ENCODE measurements at regions not wholly inside any gene's neighbourhood (a gene's known extent, or its start where the extent isn't known, plus 50 kb on each side); places are given as distances from the start of the nearest gene placed in this dataset.

DNA sequence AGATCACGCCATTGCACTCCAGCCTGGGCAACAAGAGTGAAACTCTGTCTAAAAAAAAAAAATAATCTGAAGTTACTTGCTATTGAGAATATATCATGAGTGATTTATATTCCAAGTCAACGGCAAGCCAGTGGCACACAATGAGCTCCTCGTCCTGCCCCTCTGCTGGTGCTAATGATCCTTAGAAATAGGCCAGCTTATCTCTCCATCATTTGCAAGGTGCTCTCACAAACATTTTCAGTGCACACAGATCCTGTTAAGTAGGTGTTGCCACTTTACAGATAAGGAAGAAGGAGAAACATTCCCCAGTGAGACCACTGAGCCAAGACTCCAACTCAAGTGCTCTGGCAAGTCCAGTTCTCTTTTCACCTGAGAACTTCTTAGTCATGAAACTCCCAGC lies 91.3 kb upstream of the GPR45 start:
- no peaks in the 10 kb centered on the region for H3K36me3 Mint-ChIP-seq (ENCODE audit: low read depth)
- H3K9me3 Mint-ChIP-seq, result no peaks in the 10 kb centered on the region
- peaks cover 11% of the 10 kb centered on the region for H3K27me3 Mint-ChIP-seq (ENCODE audit: low read depth)
- H3K4me1 Mint-ChIP-seq (ENCODE audit: low read depth), result no peaks in the 10 kb centered on the region
- no peak for DNase-seq (ENCODE audit: low spot score)
- no peak overlapping the region for H3K4me3 Mint-ChIP-seq
- H3K27ac Mint-ChIP-seq, result no peak overlapping the region

DNA sequence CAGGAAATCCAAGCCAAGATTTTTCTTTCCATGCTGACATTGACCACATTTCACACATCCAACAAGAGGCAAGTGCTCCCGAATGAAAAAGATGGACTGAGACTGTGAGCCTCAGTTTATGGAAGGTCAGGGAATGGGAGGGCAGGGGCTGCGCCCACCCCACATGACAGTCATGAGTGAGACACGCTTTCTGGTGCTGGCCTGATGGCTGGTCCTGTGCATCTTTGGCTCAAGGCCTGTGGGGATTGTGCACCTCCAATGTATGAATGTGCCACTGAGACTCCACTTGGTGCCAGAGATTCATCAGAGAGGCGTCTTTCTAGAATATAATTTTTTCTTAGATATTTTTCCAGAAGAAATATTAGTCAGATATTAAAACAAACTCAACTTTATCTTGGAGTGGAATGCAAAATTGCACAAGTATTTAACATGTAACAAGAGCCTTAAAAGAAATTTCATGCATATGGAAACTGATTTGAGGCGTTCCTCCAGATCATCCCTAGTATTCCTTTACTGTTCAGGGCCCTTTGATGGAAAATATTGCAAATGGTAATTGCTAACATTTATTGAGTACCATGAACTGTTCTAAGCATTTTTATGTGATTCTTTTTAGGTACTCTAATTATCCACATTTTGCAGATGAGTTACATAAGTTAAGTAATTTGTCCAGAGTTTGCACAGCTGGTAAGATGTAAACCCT lies 87.3 kb upstream of the GPR45 start:
- Mint-ChIP-seq H3K9me3 (peaks cover 11% of the 10 kb centered on the region), H3K27me3 (ENCODE audit: low read depth) (peaks cover 24% of the 10 kb centered on the region), H3K27ac (no peak overlapping the region), H3K4me3 (no peak overlapping the region), H3K4me1 (ENCODE audit: low read depth) (no peaks in the 10 kb centered on the region), H3K36me3 (ENCODE audit: low read depth) (no peaks in the 10 kb centered on the region)
- no peak for DNase-seq (ENCODE audit: low spot score)

DNA sequence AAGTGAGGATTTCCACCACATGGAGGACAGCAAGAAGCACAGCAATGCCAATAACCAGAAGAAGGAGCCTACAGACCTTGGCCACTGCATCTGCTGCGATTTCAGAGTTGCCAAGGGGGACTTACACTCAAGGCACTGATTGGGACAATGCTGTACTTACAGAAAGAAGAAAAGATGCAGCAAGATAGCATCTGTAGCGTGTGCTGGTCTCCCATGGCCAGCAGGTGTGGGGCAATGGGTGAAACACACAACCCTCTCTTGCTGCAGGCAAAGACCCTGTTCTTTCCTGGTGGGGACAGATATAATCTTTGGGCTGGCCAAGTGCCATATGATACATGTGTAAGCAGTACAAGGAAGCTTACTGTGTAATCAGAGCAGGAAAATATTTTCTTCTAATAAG lies 85.4 kb upstream of the GPR45 start:
- H3K4me1 Mint-ChIP-seq (ENCODE audit: low read depth), result no peaks in the 10 kb centered on the region
- H3K36me3 Mint-ChIP-seq (ENCODE audit: low read depth), result no peaks in the 10 kb centered on the region
- peaks cover 30% of the 10 kb centered on the region for H3K27me3 Mint-ChIP-seq (ENCODE audit: low read depth)
- H3K27ac Mint-ChIP-seq, result no peak overlapping the region
- H3K9me3 Mint-ChIP-seq, result peaks cover 11% of the 10 kb centered on the region
- H3K4me3 Mint-ChIP-seq, result no peak overlapping the region
- no peak for DNase-seq (ENCODE audit: low spot score)

DNA sequence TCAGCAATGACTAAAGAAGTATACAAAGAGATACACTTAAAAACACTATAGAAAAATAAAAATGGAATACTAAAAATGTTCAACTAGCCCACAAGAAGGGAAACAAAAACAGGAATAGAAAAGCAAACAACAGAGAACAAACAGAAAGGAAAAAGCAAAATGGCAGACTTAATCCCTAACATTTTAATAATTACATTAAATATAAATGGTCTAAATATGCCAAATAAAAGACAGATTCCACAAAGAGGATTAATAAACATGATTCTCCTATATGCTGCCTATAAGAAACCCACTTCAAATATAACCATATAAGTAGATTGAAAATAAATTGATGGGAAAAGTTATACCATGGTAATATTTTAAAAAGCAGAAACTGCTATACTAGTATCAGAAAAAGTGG lies 83.5 kb upstream of the GPR45 start:
- DNase-seq (ENCODE audit: low spot score), result no peak
- no peak overlapping the region for H3K4me3 Mint-ChIP-seq
- H3K27me3 Mint-ChIP-seq (ENCODE audit: low read depth), result peaks cover 32% of the 10 kb centered on the region
- peaks cover 11% of the 10 kb centered on the region for H3K9me3 Mint-ChIP-seq
- H3K4me1 Mint-ChIP-seq (ENCODE audit: low read depth), result no peaks in the 10 kb centered on the region
- no peaks in the 10 kb centered on the region for H3K36me3 Mint-ChIP-seq (ENCODE audit: low read depth)
- H3K27ac Mint-ChIP-seq, result no peak overlapping the region

DNA sequence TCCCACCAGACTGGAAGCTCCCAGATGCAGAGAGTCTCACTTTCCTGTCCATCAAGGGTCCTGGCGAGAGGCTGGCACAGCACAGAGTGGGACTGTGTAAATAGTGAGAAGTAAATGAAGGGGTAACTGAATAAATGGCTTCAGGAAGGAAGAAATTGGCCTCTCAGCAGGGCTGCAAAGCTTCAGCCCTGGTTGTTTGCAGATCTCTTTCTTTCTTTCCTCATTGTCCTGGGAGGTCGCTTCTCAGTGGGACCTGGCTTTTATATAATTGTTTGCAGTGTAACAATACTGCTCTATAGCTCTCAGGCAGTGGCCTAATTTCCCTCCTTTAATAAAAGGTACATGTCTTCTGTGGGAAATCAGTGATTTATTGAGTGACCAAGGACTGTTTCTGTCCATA lies 74.9 kb upstream of the GPR45 start:
- Mint-ChIP-seq H3K4me3 (no peak overlapping the region), H3K9me3 (no peaks in the 10 kb centered on the region), H3K4me1 (ENCODE audit: low read depth) (no peaks in the 10 kb centered on the region), H3K27me3 (ENCODE audit: low read depth) (peaks cover 2% of the 10 kb centered on the region), H3K36me3 (ENCODE audit: low read depth) (no peaks in the 10 kb centered on the region), H3K27ac (no peak overlapping the region)
- no peak for DNase-seq (ENCODE audit: low spot score)

DNA sequence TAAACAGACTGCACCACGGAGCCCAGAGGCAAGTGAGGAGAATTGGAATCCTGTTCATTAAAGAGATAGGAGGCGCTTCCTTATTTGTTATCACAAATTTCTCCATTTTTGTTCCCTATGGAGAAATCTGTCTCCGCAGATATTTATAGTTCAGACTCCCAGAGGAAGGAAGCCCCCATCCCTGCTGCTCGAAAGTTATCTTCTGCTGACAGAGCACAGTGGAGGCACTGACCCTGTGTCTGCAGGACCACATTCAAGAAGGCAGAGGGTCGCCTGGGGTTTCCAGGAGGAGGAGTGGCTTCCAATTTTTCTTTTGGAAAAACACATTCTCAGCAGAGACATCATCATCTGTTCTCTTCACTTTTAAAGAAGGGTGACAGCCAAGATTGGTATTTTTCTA lies 73.0 kb upstream of the GPR45 start:
- peaks cover 4% of the 10 kb centered on the region for H3K27me3 Mint-ChIP-seq (ENCODE audit: low read depth)
- no peak for DNase-seq (ENCODE audit: low spot score)
- H3K36me3 Mint-ChIP-seq (ENCODE audit: low read depth), result no peaks in the 10 kb centered on the region
- H3K4me1 Mint-ChIP-seq (ENCODE audit: low read depth), result no peaks in the 10 kb centered on the region
- no peaks in the 10 kb centered on the region for H3K9me3 Mint-ChIP-seq
- H3K27ac Mint-ChIP-seq, result no peak overlapping the region
- H3K4me3 Mint-ChIP-seq, result no peak overlapping the region

DNA sequence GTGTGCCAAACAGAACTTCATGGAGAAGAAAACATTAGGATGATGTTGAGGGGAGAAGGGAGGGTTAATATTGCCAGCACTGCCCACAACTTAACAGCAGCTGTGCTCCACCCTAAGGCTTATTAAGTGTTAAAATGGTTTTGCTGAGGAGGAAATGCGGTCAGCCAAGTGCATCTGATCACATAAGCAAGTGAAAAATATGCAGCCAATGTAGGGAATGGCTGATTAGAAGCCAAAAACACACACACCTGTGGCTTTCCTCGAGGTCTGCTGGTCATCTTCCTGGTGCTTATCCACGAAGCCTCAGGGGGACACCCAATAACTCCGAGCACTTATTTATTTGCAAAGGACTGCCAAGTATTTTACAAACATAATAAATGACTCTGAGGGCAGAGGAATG lies 66.3 kb upstream of the GPR45 start:
- no peak for DNase-seq (ENCODE audit: low spot score)
- no peak overlapping the region for H3K4me3 Mint-ChIP-seq
- no peak overlapping the region for H3K27ac Mint-ChIP-seq
- H3K4me1 Mint-ChIP-seq (ENCODE audit: low read depth), result no peaks in the 10 kb centered on the region
- no peaks in the 10 kb centered on the region for H3K36me3 Mint-ChIP-seq (ENCODE audit: low read depth)
- H3K27me3 Mint-ChIP-seq (ENCODE audit: low read depth), result peaks cover 12% of the 10 kb centered on the region
- H3K9me3 Mint-ChIP-seq, result no peaks in the 10 kb centered on the region

DNA sequence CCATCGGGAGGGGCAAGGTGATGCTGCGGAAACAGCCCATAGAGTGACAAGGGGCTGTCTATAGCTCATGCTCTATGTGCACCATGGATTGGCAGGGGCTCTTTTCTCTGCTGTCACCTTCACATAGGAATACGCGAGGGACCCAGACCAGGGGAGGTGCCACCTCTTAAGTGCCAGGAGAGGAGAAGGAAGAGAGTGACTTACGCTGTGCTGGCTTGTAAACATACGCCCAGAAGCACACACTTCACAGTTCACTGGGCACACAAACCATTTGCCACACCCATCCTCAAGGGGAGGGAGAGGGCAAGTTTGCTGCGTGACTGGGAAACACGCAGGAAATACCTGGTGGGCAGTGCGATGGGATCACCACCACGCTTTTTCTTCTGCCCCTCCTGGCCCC lies 65.1 kb upstream of the GPR45 start:
- Mint-ChIP-seq H3K4me3 (no peak overlapping the region), H3K27me3 (ENCODE audit: low read depth) (peaks cover 10% of the 10 kb centered on the region), H3K36me3 (ENCODE audit: low read depth) (no peaks in the 10 kb centered on the region), H3K9me3 (no peaks in the 10 kb centered on the region), H3K4me1 (ENCODE audit: low read depth) (no peaks in the 10 kb centered on the region), H3K27ac (no peak overlapping the region)
- no peak for DNase-seq (ENCODE audit: low spot score)

DNA sequence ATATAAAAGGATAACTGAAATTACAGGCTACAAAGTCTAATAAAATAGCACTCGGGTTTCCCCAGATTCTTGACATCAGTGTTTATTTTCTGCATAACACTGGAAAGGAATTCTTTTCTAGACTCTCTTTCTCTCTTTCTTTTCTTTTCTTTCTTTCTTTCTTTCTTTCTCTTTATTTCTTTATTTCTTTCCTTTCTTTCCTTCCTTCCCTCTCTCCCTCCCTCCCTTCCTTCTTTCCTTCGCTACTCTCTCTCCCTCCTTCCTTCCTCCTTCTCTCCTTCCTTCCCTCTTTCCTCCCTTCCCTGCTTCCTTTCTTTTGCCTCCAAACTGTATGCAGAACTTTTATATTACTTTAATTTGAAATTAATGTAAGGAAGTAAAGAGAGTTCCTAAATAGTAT lies 64.5 kb upstream of the GPR45 start:
- H3K4me1 Mint-ChIP-seq (ENCODE audit: low read depth), result no peaks in the 10 kb centered on the region
- H3K27me3 Mint-ChIP-seq (ENCODE audit: low read depth), result peaks cover 10% of the 10 kb centered on the region
- no peak for DNase-seq (ENCODE audit: low spot score)
- H3K4me3 Mint-ChIP-seq, result no peak overlapping the region
- H3K9me3 Mint-ChIP-seq, result no peaks in the 10 kb centered on the region
- H3K36me3 Mint-ChIP-seq (ENCODE audit: low read depth), result no peaks in the 10 kb centered on the region
- no peak overlapping the region for H3K27ac Mint-ChIP-seq

DNA sequence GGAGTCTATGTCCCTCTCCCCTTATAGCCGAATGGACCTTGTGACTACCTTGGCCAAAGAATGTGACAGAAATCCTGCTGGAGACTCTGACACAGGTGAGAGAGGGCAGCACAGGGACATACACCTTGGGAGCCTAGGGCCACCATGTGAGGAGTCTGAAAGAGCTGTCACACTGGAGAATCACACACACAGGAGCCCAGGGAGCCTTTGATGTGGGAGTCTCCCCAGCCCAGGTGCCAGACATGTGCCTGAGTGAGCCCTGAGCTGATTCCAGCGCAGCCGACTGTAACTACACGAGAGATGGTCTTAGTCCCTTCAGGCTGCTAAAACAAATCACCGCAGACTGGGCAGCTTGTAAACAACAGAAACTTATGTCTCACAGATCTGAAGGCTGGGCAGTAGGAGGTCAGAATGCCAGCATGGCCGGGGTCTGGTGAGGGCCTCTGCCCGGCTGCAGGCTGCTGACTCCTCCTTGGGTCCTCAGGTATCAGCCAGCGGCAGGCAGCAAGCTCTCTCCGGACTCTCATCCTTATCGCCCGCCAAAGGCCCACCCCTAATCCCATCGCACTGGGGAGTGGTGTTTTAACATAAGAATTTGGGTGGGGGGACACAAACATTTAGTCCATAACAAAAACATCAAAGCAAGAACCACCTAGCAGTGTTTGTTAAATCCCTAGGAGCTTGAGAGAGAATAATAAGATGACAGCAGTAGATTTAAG lies 63.8 kb upstream of the GPR45 start:
- Mint-ChIP-seq H3K36me3 (ENCODE audit: low read depth) (no peaks in the 10 kb centered on the region), H3K4me3 (no peak overlapping the region), H3K27me3 (ENCODE audit: low read depth) (peaks cover 10% of the 10 kb centered on the region), H3K27ac (no peak overlapping the region), H3K9me3 (no peaks in the 10 kb centered on the region), H3K4me1 (ENCODE audit: low read depth) (no peaks in the 10 kb centered on the region)
- DNase-seq (ENCODE audit: low spot score), result no peak

DNA sequence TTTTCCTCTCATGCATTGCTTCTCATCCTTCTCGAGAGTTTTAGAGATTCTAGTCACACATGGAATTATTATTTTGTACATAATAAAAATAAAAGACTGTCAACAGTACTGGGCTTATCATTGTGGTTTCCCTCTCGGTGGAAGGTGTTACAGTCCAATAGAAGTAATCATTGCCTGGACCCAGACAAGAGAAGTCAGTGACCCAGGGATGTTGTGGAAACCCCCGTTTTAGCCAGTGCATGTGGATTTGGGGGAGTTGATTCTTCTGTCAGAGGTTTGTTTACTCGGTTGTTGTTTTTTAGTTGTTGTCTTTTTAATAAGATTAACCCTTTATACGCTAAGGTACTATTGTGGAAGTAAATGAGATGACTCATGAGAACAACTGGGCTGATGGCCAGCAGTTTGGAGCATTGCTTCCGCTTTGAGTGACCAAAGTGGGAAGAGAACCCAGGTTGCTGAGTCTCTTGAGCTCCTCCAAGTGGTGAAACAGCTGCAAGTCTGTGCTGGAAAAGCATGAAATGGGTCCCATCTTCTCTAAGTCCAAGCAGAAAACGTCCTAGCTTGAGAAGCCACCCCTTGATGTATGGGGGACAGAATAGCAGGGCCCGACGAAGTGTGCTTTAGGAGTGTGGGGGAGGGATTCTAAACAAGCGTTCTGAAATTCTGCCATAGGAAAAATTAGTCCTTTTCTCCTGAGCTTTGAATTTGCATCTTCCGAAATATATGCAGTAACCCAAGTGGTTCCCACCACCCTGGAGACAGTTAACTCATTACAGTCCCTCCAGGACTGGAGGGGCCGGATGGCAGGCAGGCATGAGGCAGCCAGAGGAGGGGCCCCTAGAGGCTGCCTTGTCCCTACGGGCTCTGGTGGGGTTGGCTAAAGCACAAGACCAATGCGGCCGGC lies 61.8 kb upstream of the GPR45 start:
- H3K4me1 Mint-ChIP-seq (ENCODE audit: low read depth), result no peaks in the 10 kb centered on the region
- H3K27me3 Mint-ChIP-seq (ENCODE audit: low read depth), result peaks cover 3% of the 10 kb centered on the region

DNA sequence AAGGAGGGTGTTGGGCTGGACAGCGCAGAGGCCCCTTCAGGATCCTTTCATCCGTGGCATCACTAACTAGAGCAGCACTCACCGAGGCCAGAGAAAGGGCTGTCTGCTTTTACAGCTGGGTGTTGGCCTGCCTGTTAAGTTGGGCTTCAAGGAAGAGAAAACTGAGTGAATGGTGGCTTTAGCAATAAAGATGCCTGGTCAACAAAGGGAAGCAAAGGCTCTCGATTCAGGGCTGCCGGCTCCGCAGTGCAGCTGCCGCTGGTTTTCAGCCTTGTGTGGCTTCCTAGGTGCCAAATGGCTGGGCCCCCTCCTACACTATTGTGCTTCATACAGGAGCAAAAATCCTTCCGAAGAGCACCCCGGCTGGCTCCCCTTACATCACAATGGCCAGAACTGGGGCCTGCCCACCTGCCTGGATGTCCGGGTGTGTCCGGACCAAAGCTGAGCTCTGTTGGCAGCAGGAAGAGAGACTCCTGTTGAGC lies 61.0 kb upstream of the GPR45 start:
- no peak for DNase-seq (ENCODE audit: low spot score)
- Mint-ChIP-seq H3K27me3 (ENCODE audit: low read depth) (peaks cover 2% of the 10 kb centered on the region), H3K9me3 (no peaks in the 10 kb centered on the region), H3K4me3 (no peak overlapping the region), H3K4me1 (ENCODE audit: low read depth) (no peaks in the 10 kb centered on the region), H3K27ac (no peak overlapping the region), H3K36me3 (ENCODE audit: low read depth) (no peaks in the 10 kb centered on the region)

More for the DNA sequence above, 61.8 kb upstream of the GPR45 start:
- Mint-ChIP-seq H3K36me3 (ENCODE audit: low read depth) (no peaks in the 10 kb centered on the region), H3K27ac (no peak overlapping the region), H3K4me3 (no peak overlapping the region), H3K9me3 (no peaks in the 10 kb centered on the region)
- no peak for DNase-seq (ENCODE audit: low spot score)

DNA sequence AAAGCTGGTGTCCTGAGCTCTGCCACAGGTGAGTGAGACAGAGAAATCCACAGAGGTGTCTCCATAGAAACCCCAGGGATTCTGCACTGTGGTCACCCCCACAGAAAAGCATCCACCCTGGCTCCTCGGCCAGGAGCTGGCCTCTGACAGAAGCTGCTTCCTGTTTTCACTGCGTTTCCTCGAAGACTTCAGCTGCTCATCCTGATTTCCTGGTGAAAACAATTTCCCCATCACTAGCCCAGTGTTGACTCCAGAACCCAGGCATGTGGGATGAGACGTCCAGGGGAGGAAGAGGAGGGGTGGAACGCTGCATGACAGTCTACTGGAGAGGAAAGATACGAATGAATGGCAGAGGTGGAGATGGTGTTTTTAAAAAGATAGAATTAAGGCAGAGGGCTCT lies 60.3 kb upstream of the GPR45 start:
- H3K27ac Mint-ChIP-seq, result no peak overlapping the region
- H3K4me3 Mint-ChIP-seq, result no peak overlapping the region
- H3K4me1 Mint-ChIP-seq (ENCODE audit: low read depth), result no peaks in the 10 kb centered on the region
- no peaks in the 10 kb centered on the region for H3K27me3 Mint-ChIP-seq (ENCODE audit: low read depth)
- H3K9me3 Mint-ChIP-seq, result no peaks in the 10 kb centered on the region
- no peak for DNase-seq (ENCODE audit: low spot score)
- no peaks in the 10 kb centered on the region for H3K36me3 Mint-ChIP-seq (ENCODE audit: low read depth)
